ENCODE measurements at regions not wholly inside any gene's neighbourhood (a gene's known extent, or its start where the extent isn't known, plus 50 kb on each side); places are given as distances from the start of the nearest gene placed in this dataset.

DNA sequence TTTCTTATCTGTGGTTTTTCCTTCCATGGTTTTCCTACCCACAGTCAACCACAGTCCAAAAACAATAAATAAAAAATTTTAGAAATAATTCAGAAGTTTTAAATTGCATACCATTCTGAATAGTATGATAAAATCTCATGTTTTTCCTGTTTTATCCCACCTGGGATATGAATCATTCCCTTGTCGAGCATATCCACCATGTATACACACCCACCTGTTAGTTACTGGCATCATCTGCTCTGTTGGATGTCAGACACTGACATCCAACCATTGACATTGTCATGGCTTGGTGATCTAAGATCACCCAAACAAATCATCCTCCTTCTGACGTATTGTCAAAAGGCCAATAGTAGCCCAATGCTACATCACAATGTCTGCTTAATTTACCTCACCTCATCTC, 749.8 kb downstream of the TNS3 start:
- DNase-seq = no peak
- Histone ChIP-seq H3K27me3 (ENCODE audit: control insufficient read depth, insufficient read depth, low read length) (no peaks in the 10 kb centered on the region), H3K4me1 (ENCODE audit: control insufficient read depth in 2 of 3, insufficient read depth in 2 of 3, low read depth in 1 of 3, low read length in 3 of 3) (no peaks in the 10 kb centered on the region), H3K9me3 (ENCODE audit: control insufficient read depth in 2 of 3, insufficient read depth in 1 of 3, low read length in 3 of 3) (peaks cover 0 to 5% (median 0%) of the 10 kb centered on the region in 3 donors), H3K27ac (ENCODE audit: low read depth in 2 of 2, low read length in 2 of 2) (no peak overlapping the region), H3K4me3 (ENCODE audit: low read length in 3 of 3) (no peak overlapping the region), H3K36me3 (ENCODE audit: control insufficient read depth in 2 of 3, insufficient read depth in 3 of 3, low read length in 3 of 3) (no peaks in the 10 kb centered on the region), H3K9ac (ENCODE audit: low read length in 3 of 3) (no peak overlapping the region)
- TF ChIP-seq, protein P1, sequence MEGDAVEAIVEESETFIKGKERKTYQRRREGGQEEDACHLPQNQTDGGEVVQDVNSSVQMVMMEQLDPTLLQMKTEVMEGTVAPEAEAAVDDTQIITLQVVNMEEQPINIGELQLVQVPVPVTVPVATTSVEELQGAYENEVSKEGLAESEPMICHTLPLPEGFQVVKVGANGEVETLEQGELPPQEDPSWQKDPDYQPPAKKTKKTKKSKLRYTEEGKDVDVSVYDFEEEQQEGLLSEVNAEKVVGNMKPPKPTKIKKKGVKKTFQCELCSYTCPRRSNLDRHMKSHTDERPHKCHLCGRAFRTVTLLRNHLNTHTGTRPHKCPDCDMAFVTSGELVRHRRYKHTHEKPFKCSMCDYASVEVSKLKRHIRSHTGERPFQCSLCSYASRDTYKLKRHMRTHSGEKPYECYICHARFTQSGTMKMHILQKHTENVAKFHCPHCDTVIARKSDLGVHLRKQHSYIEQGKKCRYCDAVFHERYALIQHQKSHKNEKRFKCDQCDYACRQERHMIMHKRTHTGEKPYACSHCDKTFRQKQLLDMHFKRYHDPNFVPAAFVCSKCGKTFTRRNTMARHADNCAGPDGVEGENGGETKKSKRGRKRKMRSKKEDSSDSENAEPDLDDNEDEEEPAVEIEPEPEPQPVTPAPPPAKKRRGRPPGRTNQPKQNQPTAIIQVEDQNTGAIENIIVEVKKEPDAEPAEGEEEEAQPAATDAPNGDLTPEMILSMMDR (IDR thresholded peaks at IDR 0.05; ENCODE audit: borderline replicate concordance, extremely low read depth, insufficient read depth) = no peak
- FAIRE-seq = no peak
- intact Hi-C loops (cut with DNase I) = no loop called here

DNA sequence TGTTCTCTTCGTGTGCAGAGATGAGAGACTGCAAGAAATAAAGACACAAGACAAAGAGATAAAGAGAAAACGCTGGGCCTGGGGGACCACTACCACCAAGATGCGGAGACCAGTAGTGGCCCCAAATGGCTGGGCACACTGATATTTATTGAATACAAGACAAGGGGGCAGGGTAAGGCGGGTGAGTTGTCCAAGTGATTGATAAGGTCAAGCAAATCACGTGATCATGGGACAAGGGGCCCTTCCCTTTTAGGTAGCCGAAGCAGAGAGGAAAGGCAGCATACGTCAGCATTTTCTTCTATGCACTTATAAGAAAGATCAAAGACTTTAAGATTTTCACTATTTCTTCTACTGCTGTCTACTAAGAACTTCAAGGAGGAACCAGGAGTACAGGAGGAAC, 762.1 kb downstream of the TNS3 start:
- no peak overlapping the region for H3K9ac ChIP-seq (ENCODE audit: low read length in 3 of 3)

DNA sequence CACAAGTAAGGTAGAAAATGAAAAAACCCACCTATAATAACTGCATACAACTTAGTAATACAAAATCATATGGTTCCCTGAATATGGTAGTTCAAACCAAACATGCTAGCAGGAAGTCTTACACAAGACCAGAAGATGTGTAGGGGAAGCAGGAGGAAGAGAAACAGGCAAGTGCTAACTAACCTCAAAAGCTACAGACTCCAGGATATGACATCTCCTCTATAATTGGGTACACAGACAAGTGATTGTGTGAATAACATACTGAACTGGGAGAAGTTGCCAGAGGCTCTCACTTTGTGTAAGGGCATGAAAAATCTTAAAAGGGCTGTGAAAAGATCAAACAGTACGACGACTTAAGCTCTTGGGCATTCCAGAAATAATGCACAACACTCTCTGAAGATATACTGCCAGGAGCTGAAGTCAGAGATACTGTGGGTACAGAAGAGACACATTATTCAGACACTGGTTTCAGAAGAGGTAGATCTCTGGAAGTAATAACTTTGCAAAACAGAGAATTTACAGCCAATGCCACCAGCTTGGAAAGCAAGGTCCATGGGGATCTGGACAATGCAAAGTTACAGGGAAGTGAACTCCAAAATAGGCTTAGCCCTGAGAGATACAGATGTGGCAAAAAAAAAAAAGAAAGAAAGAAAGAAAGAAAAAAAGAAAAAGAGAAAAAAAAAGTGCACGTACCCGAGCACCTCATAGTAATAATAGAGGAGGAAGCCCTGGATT, 767.2 kb downstream of the TNS3 start:
- FAIRE-seq = no peak
- no peaks in the 10 kb centered on the region for H3K9me3 ChIP-seq (ENCODE audit: control insufficient read depth in 2 of 3, insufficient read depth in 1 of 3, low read length in 3 of 3)
- H3K4me3 ChIP-seq (ENCODE audit: low read length in 3 of 3) = no peak overlapping the region
- intact Hi-C loops (cut with DNase I) = no loop called here
- no peak overlapping the region for H3K9ac ChIP-seq (ENCODE audit: low read length in 3 of 3)
- no peak for DNase-seq
- H3K27me3 ChIP-seq (ENCODE audit: control insufficient read depth, insufficient read depth, low read length) = no peaks in the 10 kb centered on the region
- no peak overlapping the region for H3K27ac ChIP-seq (ENCODE audit: low read depth in 2 of 2, low read length in 2 of 2)
- H3K4me1 ChIP-seq (ENCODE audit: control insufficient read depth in 2 of 3, insufficient read depth in 2 of 3, low read depth in 1 of 3, low read length in 3 of 3) = no peaks in the 10 kb centered on the region
- TF ChIP-seq, protein P1 (IDR thresholded peaks at IDR 0.05; ENCODE audit: borderline replicate concordance, extremely low read depth, insufficient read depth) = no peak
- no peaks in the 10 kb centered on the region for H3K36me3 ChIP-seq (ENCODE audit: control insufficient read depth in 2 of 3, insufficient read depth in 3 of 3, low read length in 3 of 3)

More for the DNA sequence above, 762.1 kb downstream of the TNS3 start:
- no peaks in the 10 kb centered on the region for H3K27me3 ChIP-seq (ENCODE audit: control insufficient read depth, insufficient read depth, low read length)
- H3K9me3 ChIP-seq (ENCODE audit: control insufficient read depth in 2 of 3, insufficient read depth in 1 of 3, low read length in 3 of 3) = no peaks in the 10 kb centered on the region
- intact Hi-C loops (cut with DNase I) = no loop called here
- H3K36me3 ChIP-seq (ENCODE audit: control insufficient read depth in 2 of 3, insufficient read depth in 3 of 3, low read length in 3 of 3) = no peaks in the 10 kb centered on the region
- DNase-seq (no peak), FAIRE-seq (no peak)
- no peak overlapping the region for H3K4me3 ChIP-seq (ENCODE audit: low read length in 3 of 3)
- no peaks in the 10 kb centered on the region for H3K4me1 ChIP-seq (ENCODE audit: control insufficient read depth in 2 of 3, insufficient read depth in 2 of 3, low read depth in 1 of 3, low read length in 3 of 3)
- H3K27ac ChIP-seq (ENCODE audit: low read depth in 2 of 2, low read length in 2 of 2) = no peak overlapping the region
- TF ChIP-seq, protein P1 (IDR thresholded peaks at IDR 0.05; ENCODE audit: borderline replicate concordance, extremely low read depth, insufficient read depth) = no peak
